PFSK-1 (cell line): ENCODE measurements at regions not wholly inside any gene's neighbourhood (a gene's known extent, or its start where the extent isn't known, plus 50 kb on each side); places are given as distances from the start of the nearest gene placed in this dataset.

ENCODE experiments used
- FOXP2 ChIP-seq: optimal IDR thresholded peaks from 2 replicates; pipeline ENCODE3; 2011; ENCODE audit warnings: borderline replicate concordance, control low read depth, inconsistent platforms; ENCODE audit not compliant: insufficient read depth; ENCODE audit errors: extremely low read length, extremely low read depth
- POLR2AphosphoS5 ChIP-seq: IDR thresholded peaks from 2 replicates; pipeline ENCODE4 v1.6.1; 2012; ENCODE audit warnings: low read depth, mild to moderate bottlenecking, control low read depth, low read length, moderate library complexity
- REST ChIP-seq, 2 experiments: IDR thresholded peaks; 2 replicates each; pipeline versions ENCODE4 v1.6.1 to v1.8.0; 2011 to 2012; ENCODE audit warnings: low read depth in 2 of 2, low read length in 2 of 2, control low read depth in 1 of 2, inconsistent platforms in 1 of 2, mild to moderate bottlenecking in 1 of 2, moderate library complexity in 1 of 2; ENCODE audit not compliant: insufficient read depth in 1 of 2
- SIN3A ChIP-seq: IDR thresholded peaks from 2 replicates; pipeline ENCODE4 v1.6.1; 2012; ENCODE audit warnings: mild to moderate bottlenecking, low read length, moderate library complexity, borderline replicate concordance; ENCODE audit not compliant: insufficient read depth
- TAF1 ChIP-seq: IDR thresholded peaks from 2 replicates; pipeline ENCODE4 v1.6.1; 2012; ENCODE audit warnings: low read length, control low read depth, borderline replicate concordance; ENCODE audit not compliant: insufficient read depth

- no peak for TF ChIP-seq REST (IDR thresholded peaks at IDR 0.05; ENCODE audit: insufficient read depth in 1 of 2, low read depth in 2 of 2, low read length in 2 of 2)
- TF ChIP-seq FOXP2, result no peak
- TF ChIP-seq POLR2AphosphoS5, result no peak
- no peak for TF ChIP-seq SIN3A
- TF ChIP-seq TAF1, result no peak
Observed at GRCh38 chr21:38661889-38662568, 143.7 kb upstream of the ETS2 start.
